GM12891 (cell line): ENCODE measurements at regions not wholly inside any gene's neighbourhood (a gene's known extent, or its start where the extent isn't known, plus 50 kb on each side); places are given as distances from the start of the nearest gene placed in this dataset.

Experiments used
- POLR2A ChIP-seq: IDR thresholded peaks from 2 replicates; pipeline ENCODE4 v1.6.1; 2011; ENCODE audit warnings: low read depth, low read length, control low read depth
- POLR2AphosphoS5 ChIP-seq: IDR thresholded peaks from 2 replicates; pipeline ENCODE4 v1.6.1; 2011; ENCODE audit warnings: low read depth, low read length, control low read depth
- POU2F2 ChIP-seq: IDR thresholded peaks from 2 replicates; pipeline ENCODE4 v1.6.1; 2011; ENCODE audit warnings: low read depth, mild to moderate bottlenecking, control low read depth, low read length, moderate library complexity

- TF ChIP-seq POLR2A (no peak), POU2F2 (no peak), POLR2AphosphoS5 (no peak)
Observed at GRCh38 chr17:59479141-59479540, 86.3 kb upstream of the DHX40 start.
